ENCODE measurements at regions not wholly inside any gene's neighbourhood (a gene's known extent, or its start where the extent isn't known, plus 50 kb on each side); places are given as distances from the start of the nearest gene placed in this dataset.

DNA sequence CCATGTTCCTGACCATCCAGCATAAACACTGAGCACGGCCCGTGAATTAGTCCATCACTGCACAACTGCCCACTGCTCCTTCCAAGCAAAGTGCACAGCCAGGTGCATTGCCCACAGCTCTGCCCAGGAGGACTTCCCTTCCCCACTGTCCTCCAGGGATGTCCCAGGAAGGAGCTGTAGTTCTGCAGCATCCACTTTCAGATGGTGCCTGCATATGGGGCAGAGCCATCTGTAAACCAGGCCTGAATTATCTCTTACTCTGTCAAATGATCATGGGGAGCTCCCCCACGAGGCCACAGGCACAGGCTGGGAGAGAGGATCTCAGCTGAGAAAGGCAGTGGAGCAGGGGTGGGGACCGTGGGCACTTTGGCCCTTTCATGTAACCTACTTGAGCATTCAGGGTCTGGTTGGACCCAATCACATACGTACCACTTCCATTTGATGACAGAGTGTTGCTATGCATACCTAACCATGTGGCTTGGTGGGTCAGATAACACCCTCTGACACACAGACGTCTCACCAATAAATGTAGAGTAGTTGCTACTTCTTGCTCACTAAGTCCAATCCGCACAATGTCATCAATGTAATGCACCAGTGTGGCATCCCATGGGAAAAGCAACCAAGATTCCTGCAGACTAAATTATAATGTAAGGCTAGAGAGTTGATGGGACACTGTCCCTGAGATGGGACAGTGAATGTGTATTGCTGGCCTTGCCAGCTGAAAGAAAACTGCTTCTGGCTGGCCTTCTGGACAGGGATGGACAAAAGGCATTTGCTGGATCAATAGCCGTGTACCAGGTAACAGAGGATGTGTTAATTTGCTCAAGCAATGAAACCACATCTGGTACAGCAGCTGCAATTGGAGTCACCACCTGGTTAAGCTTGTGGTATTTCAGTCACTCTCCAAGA lies 113.8 kb upstream of the C14orf180 start:
- Histone ChIP-seq H3K4me3 (no peak overlapping the region), H3K36me3 (no peaks in the 10 kb centered on the region), H3K27me3 (peaks cover 23% of the 10 kb centered on the region), H3K4me1 (peaks cover 6% of the 10 kb centered on the region), H3K9me3 (no peaks in the 10 kb centered on the region), H3K27ac (no peak overlapping the region)
- TF ChIP-seq, protein P1, sequence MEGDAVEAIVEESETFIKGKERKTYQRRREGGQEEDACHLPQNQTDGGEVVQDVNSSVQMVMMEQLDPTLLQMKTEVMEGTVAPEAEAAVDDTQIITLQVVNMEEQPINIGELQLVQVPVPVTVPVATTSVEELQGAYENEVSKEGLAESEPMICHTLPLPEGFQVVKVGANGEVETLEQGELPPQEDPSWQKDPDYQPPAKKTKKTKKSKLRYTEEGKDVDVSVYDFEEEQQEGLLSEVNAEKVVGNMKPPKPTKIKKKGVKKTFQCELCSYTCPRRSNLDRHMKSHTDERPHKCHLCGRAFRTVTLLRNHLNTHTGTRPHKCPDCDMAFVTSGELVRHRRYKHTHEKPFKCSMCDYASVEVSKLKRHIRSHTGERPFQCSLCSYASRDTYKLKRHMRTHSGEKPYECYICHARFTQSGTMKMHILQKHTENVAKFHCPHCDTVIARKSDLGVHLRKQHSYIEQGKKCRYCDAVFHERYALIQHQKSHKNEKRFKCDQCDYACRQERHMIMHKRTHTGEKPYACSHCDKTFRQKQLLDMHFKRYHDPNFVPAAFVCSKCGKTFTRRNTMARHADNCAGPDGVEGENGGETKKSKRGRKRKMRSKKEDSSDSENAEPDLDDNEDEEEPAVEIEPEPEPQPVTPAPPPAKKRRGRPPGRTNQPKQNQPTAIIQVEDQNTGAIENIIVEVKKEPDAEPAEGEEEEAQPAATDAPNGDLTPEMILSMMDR (IDR thresholded peaks at IDR 0.05), result no peak
- no peak for ATAC-seq
- intact Hi-C loops (cut with DNase I), result no loop called here
- no peak for DNase-seq

DNA sequence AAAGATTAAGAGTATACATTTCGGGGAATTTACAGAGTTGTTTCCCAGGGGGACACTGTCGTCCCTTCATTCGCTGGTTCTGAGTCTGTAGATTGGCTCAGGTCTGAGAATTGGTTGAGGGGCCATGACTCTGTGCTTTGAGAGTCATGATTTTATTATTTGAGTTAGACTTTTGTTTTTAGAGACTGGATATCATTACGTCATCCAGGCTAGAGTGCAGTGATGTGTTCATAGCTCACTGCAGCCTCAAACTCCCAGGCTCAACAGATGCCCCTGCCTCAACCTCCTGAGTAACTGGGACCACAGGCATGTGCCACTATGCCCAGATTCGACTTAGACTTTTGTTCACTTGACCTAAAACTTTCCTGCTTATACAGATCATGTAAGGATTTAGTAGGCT lies 112.3 kb upstream of the C14orf180 start:
- intact Hi-C loops (cut with DNase I), result no loop called here

DNA sequence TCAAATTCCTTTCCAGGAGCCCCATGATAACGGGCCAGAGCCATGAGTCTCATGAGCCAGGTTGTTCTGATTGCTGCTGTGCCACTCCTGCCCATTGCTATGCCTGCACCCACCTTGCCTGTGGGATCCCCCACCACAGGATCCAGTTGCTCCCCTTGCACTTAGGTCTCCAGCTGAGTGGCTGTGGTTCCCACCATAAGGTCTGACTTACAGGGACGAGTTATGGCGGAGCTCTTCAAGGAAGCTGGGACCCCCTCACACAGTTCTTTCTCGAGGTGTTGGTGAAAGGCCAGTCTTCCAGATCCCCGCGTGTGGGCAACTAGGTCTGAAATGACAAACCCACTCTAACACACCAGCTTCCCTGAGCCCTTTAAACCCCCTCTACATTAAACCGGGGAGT lies 111.9 kb upstream of the C14orf180 start:
- H3K27me3 ChIP-seq, result peaks cover 7% of the 10 kb centered on the region
- no peaks in the 10 kb centered on the region for H3K9me3 ChIP-seq
- TF ChIP-seq, protein P1 (IDR thresholded peaks at IDR 0.05), result no peak
- H3K36me3 ChIP-seq, result no peaks in the 10 kb centered on the region
- no peak for ATAC-seq
- DNase-seq, result no peak
- H3K4me3 ChIP-seq, result no peak overlapping the region
- intact Hi-C loops (cut with DNase I), result no loop called here
- H3K27ac ChIP-seq, result no peak overlapping the region
- H3K4me1 ChIP-seq, result no peaks in the 10 kb centered on the region

More for the DNA sequence above, 112.3 kb upstream of the C14orf180 start:
- Histone ChIP-seq H3K27ac (no peak overlapping the region), H3K36me3 (no peaks in the 10 kb centered on the region), H3K4me1 (no peaks in the 10 kb centered on the region), H3K9me3 (no peaks in the 10 kb centered on the region), H3K27me3 (peaks cover 11% of the 10 kb centered on the region), H3K4me3 (no peak overlapping the region)
- TF ChIP-seq, protein P1 (IDR thresholded peaks at IDR 0.05), result no peak
- ATAC-seq (no peak), DNase-seq (no peak)

DNA sequence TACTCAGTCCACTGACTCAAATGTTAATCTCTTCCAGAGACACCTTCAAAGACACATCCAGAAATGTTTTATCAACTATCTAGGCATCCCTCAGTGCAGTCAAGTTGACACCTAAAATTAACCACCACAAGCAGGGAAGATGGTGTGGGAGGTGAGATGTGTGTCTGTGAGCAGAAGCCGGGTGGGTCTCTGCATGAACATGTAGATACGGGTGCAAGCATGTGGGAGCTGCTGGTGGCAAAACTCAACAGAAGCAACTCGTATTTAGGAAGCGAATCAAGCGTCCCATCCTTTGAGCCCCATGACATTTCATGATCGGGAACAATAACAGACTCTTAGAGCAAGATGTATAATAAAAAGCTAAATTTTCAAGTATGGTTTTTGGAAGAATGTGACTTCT lies 110.0 kb upstream of the C14orf180 start:
- TF ChIP-seq, protein P1 (IDR thresholded peaks at IDR 0.05), result no peak
- no peaks in the 10 kb centered on the region for H3K36me3 ChIP-seq
- DNase-seq (no peak), ATAC-seq (no peak)
- no peak overlapping the region for H3K4me3 ChIP-seq
- intact Hi-C loops (cut with DNase I), result no loop called here
- no peak overlapping the region for H3K27ac ChIP-seq
- H3K27me3 ChIP-seq, result no peaks in the 10 kb centered on the region
- no peaks in the 10 kb centered on the region for H3K9me3 ChIP-seq
- H3K4me1 ChIP-seq, result no peaks in the 10 kb centered on the region

DNA sequence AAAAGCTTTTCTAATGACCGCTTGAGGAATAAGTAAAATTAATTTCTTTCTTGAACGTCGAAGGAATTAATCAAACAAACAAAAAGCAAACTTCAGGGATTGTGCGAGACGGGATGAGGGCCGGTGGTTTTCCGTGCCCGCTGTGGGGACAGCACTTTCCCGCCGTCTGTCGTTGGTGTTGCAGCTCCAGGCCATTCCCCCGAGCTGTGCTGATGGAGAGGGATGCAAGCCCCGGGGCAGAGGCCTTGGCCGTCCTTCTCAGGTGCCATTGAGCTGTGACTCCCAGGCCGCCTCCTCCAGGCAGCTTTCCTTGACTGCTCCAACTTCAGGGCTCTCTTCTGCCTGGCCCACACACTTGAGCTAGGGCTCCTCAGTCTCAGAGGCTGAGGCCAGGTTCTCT lies 109.0 kb upstream of the C14orf180 start:
- no peak overlapping the region for H3K27ac ChIP-seq
- H3K9me3 ChIP-seq, result no peaks in the 10 kb centered on the region
- no peaks in the 10 kb centered on the region for H3K4me1 ChIP-seq
- TF ChIP-seq, protein P1 (IDR thresholded peaks at IDR 0.05), result no peak
- DNase-seq (no peak), ATAC-seq (no peak)
- no peaks in the 10 kb centered on the region for H3K27me3 ChIP-seq
- intact Hi-C loops (cut with DNase I), result no loop called here
- no peaks in the 10 kb centered on the region for H3K36me3 ChIP-seq
- H3K4me3 ChIP-seq, result no peak overlapping the region
